ENCODE measurements at regions not wholly inside any gene's neighbourhood (a gene's known extent, or its start where the extent isn't known, plus 50 kb on each side); places are given as distances from the start of the nearest gene placed in this dataset.
A peak's percentile ranks its signal among the peaks of the same experiment; 100 is the strongest.

- DNase-seq (ENCODE audit: low read depth, low spot score), result peak; percentile 24
These were observed 59.7 kb downstream of the GPX5 start for GRCh38 chr6:28585335-28585734.

GRCh38 chr6:28586324-28586723 lies 60.6 kb downstream of the GPX5 start:
- no peak for DNase-seq (ENCODE audit: low read depth, low spot score)

- peak; percentile 89 for DNase-seq (ENCODE audit: low read depth, low spot score)
These were observed 61.5 kb downstream of the GPX5 start for GRCh38 chr6:28586962-28587745.

GRCh38 chr6:28587746-28588075 lies 62.0 kb downstream of the GPX5 start:
- peak; percentile 51 for DNase-seq (ENCODE audit: low read depth, low spot score)

- DNase-seq (ENCODE audit: low read depth, low spot score), result no peak
These were observed 63.0 kb downstream of the GPX5 start for GRCh38 chr6:28588666-28589065.

GRCh38 chr6:28589234-28589956 lies 63.7 kb downstream of the GPX5 start:
- DNase-seq (ENCODE audit: low read depth, low spot score), result peak; percentile 93

GRCh38 chr6:28589957-28590349 lies 64.3 kb downstream of the GPX5 start:
- no peak for DNase-seq (ENCODE audit: low read depth, low spot score)

GRCh38 chr6:28597217-28597835 lies 71.6 kb downstream of the GPX5 start:
- peak; percentile 49 for DNase-seq (ENCODE audit: low read depth, low spot score)

- peak; percentile 13 for DNase-seq (ENCODE audit: low read depth, low spot score)
These were observed 72.4 kb downstream of the GPX5 start for GRCh38 chr6:28597924-28598722.

GRCh38 chr6:28598757-28599686 lies 73.3 kb downstream of the GPX5 start:
- no peak for DNase-seq (ENCODE audit: low read depth, low spot score)

GRCh38 chr6:28600245-28600644 lies 74.6 kb downstream of the GPX5 start:
- DNase-seq (ENCODE audit: low read depth, low spot score), result no peak

GRCh38 chr6:28603891-28604290 lies 78.2 kb downstream of the GPX5 start:
- no peak for DNase-seq (ENCODE audit: low read depth, low spot score)

- DNase-seq (ENCODE audit: low read depth, low spot score), result peak; percentile 83
These were observed 81.0 kb downstream of the GPX5 start for GRCh38 chr6:28606424-28607391.

- DNase-seq (ENCODE audit: low read depth, low spot score), result no peak
These were observed 82.3 kb downstream of the GPX5 start for GRCh38 chr6:28607990-28608389.

GRCh38 chr6:28609672-28610071 lies 84.0 kb downstream of the GPX5 start:
- no peak for DNase-seq (ENCODE audit: low read depth, low spot score)

- no peak for DNase-seq (ENCODE audit: low read depth, low spot score)
These were observed 89.9 kb downstream of the GPX5 start for GRCh38 chr6:28615616-28615954.

GRCh38 chr6:28615955-28616747 lies 90.5 kb downstream of the GPX5 start:
- DNase-seq (ENCODE audit: low read depth, low spot score), result no peak

- no peak for DNase-seq (ENCODE audit: low read depth, low spot score)
These were observed 93.3 kb downstream of the GPX5 start for GRCh38 chr6:28618898-28619555.

Measured in astrocyte of the hippocampus (primary cell).